ENCODE measurements at regions not wholly inside any gene's neighbourhood (a gene's known extent, or its start where the extent isn't known, plus 50 kb on each side); places are given as distances from the start of the nearest gene placed in this dataset.

DNA sequence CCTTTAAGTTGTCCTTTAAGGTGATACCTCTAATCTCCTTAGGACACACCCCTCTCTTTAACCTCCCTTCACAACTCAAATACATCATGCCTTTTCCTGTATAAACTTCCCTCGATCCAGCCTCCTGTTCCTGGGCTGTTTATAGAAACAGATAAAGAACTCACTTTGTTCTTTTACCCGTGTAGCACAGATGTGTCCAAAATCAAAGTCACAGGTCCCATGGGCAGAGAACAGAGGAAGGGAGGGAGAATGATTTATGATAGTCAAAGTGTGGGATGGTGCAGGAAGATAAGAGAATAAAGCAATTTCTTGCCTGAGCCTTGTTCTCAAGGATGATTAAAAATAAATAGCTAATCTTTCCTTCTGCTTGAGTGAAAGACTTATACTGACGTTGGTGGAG, 50.3 kb upstream of the CABCOCO1 start:
- H2AFZ ChIP-seq (ENCODE audit: low read length): no peak overlapping the region

More for the DNA sequence above, 50.3 kb upstream of the CABCOCO1 start:
- BruUV-seq (replicated peaks): no TSS peak
- ATAC-seq (no peak), DNase-seq (ENCODE audit: low spot score) (no peak), FAIRE-seq (no peak)
- H3K4me3 ChIP-seq (replicated peaks in 1 of 3; ENCODE audit: insufficient read depth in 1 of 3, low read depth in 2 of 3, low read length in 3 of 3): no peak overlapping the region
- intact Hi-C loops (cut with micrococcal nuclease; ENCODE audit: unreplicated experiment): no loop called here
- H3K9me3 ChIP-seq (ENCODE audit: low read length): no peaks in the 10 kb centered on the region
- no peaks in the 10 kb centered on the region for H3K27me3 ChIP-seq (ENCODE audit: control insufficient read depth in 1 of 2, insufficient read depth in 2 of 2, low read length in 2 of 2)
- in situ Hi-C loops (cut with HindIII; ENCODE audit: extremely low pct_ligation_motif_present, low pct_unique_long_range_greater_than_20kb): loop anchor here (25.0 kb wide), 1 partner anchor 800 kb away; no protein-coding TSS in a partner anchor
- POLR2A ChIA-PET: no interaction called here
- 1% methylated on average over 3 of the region's 3 CpGs for WGBS (ENCODE audit: low lambda C conversion rate)
- H3K36me3 ChIP-seq (replicated peaks in 1 of 2; ENCODE audit: control insufficient read depth in 1 of 2, insufficient read depth in 2 of 2, low read length in 2 of 2): no peaks in the 10 kb centered on the region
- no peaks in the 10 kb centered on the region for H3K79me2 ChIP-seq (ENCODE audit: insufficient read depth, low read length)
- CTCF ChIA-PET (ENCODE audit: low intra/inter-chr PET ratio, low total read pairs): no interaction called here
- H3K9ac ChIP-seq (ENCODE audit: insufficient read depth, low read depth, low read length): no peak overlapping the region
- TF ChIP-seq HDAC2 (CRISPR knock-in tag; IDR thresholded peaks at IDR 0.05): no peak
- TF ChIP-seq, protein P1, sequence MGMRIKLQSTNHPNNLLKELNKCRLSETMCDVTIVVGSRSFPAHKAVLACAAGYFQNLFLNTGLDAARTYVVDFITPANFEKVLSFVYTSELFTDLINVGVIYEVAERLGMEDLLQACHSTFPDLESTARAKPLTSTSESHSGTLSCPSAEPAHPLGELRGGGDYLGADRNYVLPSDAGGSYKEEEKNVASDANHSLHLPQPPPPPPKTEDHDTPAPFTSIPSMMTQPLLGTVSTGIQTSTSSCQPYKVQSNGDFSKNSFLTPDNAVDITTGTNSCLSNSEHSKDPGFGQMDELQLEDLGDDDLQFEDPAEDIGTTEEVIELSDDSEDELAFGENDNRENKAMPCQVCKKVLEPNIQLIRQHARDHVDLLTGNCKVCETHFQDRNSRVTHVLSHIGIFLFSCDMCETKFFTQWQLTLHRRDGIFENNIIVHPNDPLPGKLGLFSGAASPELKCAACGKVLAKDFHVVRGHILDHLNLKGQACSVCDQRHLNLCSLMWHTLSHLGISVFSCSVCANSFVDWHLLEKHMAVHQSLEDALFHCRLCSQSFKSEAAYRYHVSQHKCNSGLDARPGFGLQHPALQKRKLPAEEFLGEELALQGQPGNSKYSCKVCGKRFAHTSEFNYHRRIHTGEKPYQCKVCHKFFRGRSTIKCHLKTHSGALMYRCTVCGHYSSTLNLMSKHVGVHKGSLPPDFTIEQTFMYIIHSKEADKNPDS (CRISPR knock-in tag; IDR thresholded peaks at IDR 0.05): no peak
- TF ChIP-seq, protein P2, sequence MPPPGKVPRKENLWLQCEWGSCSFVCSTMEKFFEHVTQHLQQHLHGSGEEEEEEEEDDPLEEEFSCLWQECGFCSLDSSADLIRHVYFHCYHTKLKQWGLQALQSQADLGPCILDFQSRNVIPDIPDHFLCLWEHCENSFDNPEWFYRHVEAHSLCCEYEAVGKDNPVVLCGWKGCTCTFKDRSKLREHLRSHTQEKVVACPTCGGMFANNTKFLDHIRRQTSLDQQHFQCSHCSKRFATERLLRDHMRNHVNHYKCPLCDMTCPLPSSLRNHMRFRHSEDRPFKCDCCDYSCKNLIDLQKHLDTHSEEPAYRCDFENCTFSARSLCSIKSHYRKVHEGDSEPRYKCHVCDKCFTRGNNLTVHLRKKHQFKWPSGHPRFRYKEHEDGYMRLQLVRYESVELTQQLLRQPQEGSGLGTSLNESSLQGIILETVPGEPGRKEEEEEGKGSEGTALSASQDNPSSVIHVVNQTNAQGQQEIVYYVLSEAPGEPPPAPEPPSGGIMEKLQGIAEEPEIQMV (CRISPR knock-in tag; IDR thresholded peaks at IDR 0.05; ENCODE audit: low read depth): no peak
- TF ChIP-seq TGIF2 (CRISPR knock-in tag; IDR thresholded peaks at IDR 0.05): no peak
- TF ChIP-seq, protein P3, sequence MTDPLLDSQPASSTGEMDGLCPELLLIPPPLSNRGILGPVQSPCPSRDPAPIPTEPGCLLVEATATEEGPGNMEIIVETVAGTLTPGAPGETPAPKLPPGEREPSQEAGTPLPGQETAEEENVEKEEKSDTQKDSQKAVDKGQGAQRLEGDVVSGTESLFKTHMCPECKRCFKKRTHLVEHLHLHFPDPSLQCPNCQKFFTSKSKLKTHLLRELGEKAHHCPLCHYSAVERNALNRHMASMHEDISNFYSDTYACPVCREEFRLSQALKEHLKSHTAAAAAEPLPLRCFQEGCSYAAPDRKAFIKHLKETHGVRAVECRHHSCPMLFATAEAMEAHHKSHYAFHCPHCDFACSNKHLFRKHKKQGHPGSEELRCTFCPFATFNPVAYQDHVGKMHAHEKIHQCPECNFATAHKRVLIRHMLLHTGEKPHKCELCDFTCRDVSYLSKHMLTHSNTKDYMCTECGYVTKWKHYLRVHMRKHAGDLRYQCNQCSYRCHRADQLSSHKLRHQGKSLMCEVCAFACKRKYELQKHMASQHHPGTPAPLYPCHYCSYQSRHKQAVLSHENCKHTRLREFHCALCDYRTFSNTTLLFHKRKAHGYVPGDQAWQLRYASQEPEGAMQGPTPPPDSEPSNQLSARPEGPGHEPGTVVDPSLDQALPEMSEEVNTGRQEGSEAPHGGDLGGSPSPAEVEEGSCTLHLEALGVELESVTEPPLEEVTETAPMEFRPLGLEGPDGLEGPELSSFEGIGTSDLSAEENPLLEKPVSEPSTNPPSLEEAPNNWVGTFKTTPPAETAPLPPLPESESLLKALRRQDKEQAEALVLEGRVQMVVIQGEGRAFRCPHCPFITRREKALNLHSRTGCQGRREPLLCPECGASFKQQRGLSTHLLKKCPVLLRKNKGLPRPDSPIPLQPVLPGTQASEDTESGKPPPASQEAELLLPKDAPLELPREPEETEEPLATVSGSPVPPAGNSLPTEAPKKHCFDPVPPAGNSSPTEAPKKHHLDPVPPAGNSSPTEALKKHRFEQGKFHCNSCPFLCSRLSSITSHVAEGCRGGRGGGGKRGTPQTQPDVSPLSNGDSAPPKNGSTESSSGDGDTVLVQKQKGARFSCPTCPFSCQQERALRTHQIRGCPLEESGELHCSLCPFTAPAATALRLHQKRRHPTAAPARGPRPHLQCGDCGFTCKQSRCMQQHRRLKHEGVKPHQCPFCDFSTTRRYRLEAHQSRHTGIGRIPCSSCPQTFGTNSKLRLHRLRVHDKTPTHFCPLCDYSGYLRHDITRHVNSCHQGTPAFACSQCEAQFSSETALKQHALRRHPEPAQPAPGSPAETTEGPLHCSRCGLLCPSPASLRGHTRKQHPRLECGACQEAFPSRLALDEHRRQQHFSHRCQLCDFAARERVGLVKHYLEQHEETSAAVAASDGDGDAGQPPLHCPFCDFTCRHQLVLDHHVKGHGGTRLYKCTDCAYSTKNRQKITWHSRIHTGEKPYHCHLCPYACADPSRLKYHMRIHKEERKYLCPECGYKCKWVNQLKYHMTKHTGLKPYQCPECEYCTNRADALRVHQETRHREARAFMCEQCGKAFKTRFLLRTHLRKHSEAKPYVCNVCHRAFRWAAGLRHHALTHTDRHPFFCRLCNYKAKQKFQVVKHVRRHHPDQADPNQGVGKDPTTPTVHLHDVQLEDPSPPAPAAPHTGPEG (CRISPR knock-in tag; IDR thresholded peaks at IDR 0.05): no peak
- TF ChIP-seq KDM5B (CRISPR knock-in tag; IDR thresholded peaks at IDR 0.05; ENCODE audit: borderline replicate concordance): no peak
- H3K27ac ChIP-seq (ENCODE audit: extremely low read length, insufficient read depth, low read length): no peak overlapping the region
- H4K20me1 ChIP-seq (ENCODE audit: insufficient read depth, low read length): no peaks in the 10 kb centered on the region
- no peak overlapping the region for H3K4me2 ChIP-seq (ENCODE audit: low read depth, low read length)
- no peaks in the 10 kb centered on the region for H3K4me1 ChIP-seq (ENCODE audit: insufficient read depth, low read length)
